HCT116 (cell line): ENCODE measurements at regions not wholly inside any gene's neighbourhood (a gene's known extent, or its start where the extent isn't known, plus 50 kb on each side); places are given as distances from the start of the nearest gene placed in this dataset.

Experiments used
- ATAC-seq: fragments of 200-7000 bp; cut with Tn5 transposase; 2 replicates; pipeline ENCODE4 v1.9.1; 2020; ENCODE audit warnings: mild to moderate bottlenecking, moderate library complexity
- BruUV-seq: library from RNA; stranded (reverse); fragments of 400-500 nt; replicated peaks from 2 replicates; lab custom pipeline; 2021; lab: Mats Ljungman, UMichigan
- CTCF ChIA-PET: fragments of 300-600 bp; sonication (Branson Sonifier 250); formaldehyde crosslinking; loops from one replicate; lab custom pipeline; 2021; ENCODE audit warnings: antibody characterized with exemption; lab: Charles Lee
- POLR2A ChIA-PET: fragments of 300-600, 350-600 bp; sonication (Branson Sonifier 250); formaldehyde crosslinking; loops from one replicate; lab custom pipeline; 2021; ENCODE audit warnings: antibody characterized with exemption; lab: Charles Lee
- RAD21 ChIA-PET, 2 experiments: fragments of 300-600 bp; sonication (Branson Sonifier 250); formaldehyde crosslinking; loops; one replicate each; lab custom pipeline; 2023; ENCODE audit warnings: low total read pairs in 2 of 2; ENCODE audit not compliant: uncharacterized antibody in 2 of 2, unreplicated experiment in 2 of 2, low non-redundant PET in 1 of 2; lab: Charles Lee
- DNase-seq: peaks from one replicate; pipeline ENCODE4 v3.0.0-alpha.2; 2010; ENCODE audit warnings: low read depth, low spot score
- H2AFZ ChIP-seq: fragments of 200-600 bp; shearing (Covaris generic), sonication (generic); 2 replicates; pipeline ENCODE4 v1.6.1; 2017; ENCODE audit warnings: low read depth, mixed run types, mixed read lengths, antibody characterized with exemption, low read length; ENCODE audit not compliant: poor library complexity, severe bottlenecking
- H3K27ac ChIP-seq: 2 replicates; pipeline ENCODE4 v1.5.1; 2012; ENCODE audit warnings: low read depth, low read length
- H3K27me3 ChIP-seq: fragments of 200-600 bp; sonication (generic); 2 replicates; pipeline ENCODE4 v1.6.1; 2016; ENCODE audit warnings: mixed run types, low read length, mixed read lengths; ENCODE audit not compliant: insufficient read depth
- H3K36me3 ChIP-seq, 2 experiments: fragments of 200-500 bp in 1 of 2; fragments of 200-600 bp in 1 of 2; sonication (Bioruptor generic) in 1 of 2; sonication (generic) in 1 of 2; 2 replicates each; pipeline versions ENCODE4 v1.5.1 to v1.6.1; 2014 to 2016; ENCODE audit warnings: low read length in 2 of 2, inconsistent platforms in 1 of 2, mixed read lengths in 1 of 2, mixed run types in 1 of 2; ENCODE audit not compliant: insufficient read depth in 2 of 2, control insufficient read depth in 1 of 2
- H3K4me1 ChIP-seq, 2 experiments: fragments of 200-600 bp in 1 of 2; sonication (generic) in 1 of 2; 2 replicates each; pipeline versions ENCODE4 v1.5.1 to v1.6.1; 2012 to 2017; ENCODE audit warnings: low read length in 2 of 2, inconsistent platforms in 1 of 2, mild to moderate bottlenecking in 1 of 2, mixed read lengths in 1 of 2, mixed run types in 1 of 2, moderate library complexity in 1 of 2; ENCODE audit not compliant: insufficient read depth in 2 of 2, control insufficient read depth in 1 of 2
- H3K4me2 ChIP-seq: fragments of 200-600 bp; sonication (generic); 2 replicates; pipeline ENCODE4 v1.6.1; 2017; ENCODE audit warnings: mixed run types, low read length, mixed read lengths
- H3K4me3 ChIP-seq, 2 experiments: fragments of 200-600 bp in 1 of 2; sonication (generic) in 1 of 2; replicated peaks in 1 of 2; 2 replicates each; pipeline ENCODE4 v1.5.1; 2011 to 2016; ENCODE audit warnings: low read length in 2 of 2, control low read depth in 1 of 2, low read depth in 1 of 2, mild to moderate bottlenecking in 1 of 2, mixed read lengths in 1 of 2, mixed run types in 1 of 2
- H3K79me2 ChIP-seq: fragments of 200-600 bp; sonication (generic); 2 replicates; pipeline ENCODE4 v1.6.1; 2017; ENCODE audit warnings: mild to moderate bottlenecking, mixed run types, low read length, moderate library complexity, mixed read lengths; ENCODE audit not compliant: insufficient read depth
- H3K9ac ChIP-seq: fragments of 200-600 bp; sonication (generic); 2 replicates; pipeline ENCODE4 v1.6.1; 2016; ENCODE audit warnings: low read length, mixed read lengths
- H3K9me2 ChIP-seq: fragments of 200-600 bp; sonication (generic), shearing (Covaris generic); 2 replicates; pipeline ENCODE4 v1.6.1; 2017; ENCODE audit warnings: mixed run types, mild to moderate bottlenecking, moderate library complexity; ENCODE audit not compliant: insufficient read depth
- H3K9me3 ChIP-seq, 2 experiments: fragments of 200-500 bp in 1 of 2; fragments of 200-600 bp in 1 of 2; sonication (Bioruptor generic) in 1 of 2; sonication (generic) in 1 of 2; 2 replicates each; pipeline ENCODE4 v1.6.1; 2014 to 2017; ENCODE audit warnings: low read length in 2 of 2, mixed read lengths in 2 of 2, inconsistent platforms in 1 of 2, low read depth in 1 of 2, mild to moderate bottlenecking in 1 of 2, mixed run types in 1 of 2, moderate library complexity in 1 of 2; ENCODE audit not compliant: control insufficient read depth in 1 of 2, insufficient read depth in 1 of 2
- H4K20me1 ChIP-seq: fragments of 200-600 bp; sonication (generic), shearing (Covaris generic); 2 replicates; pipeline ENCODE4 v1.6.1; 2017; ENCODE audit warnings: mixed run types, mild to moderate bottlenecking, moderate library complexity; ENCODE audit not compliant: insufficient read depth
- CTCF ChIP-seq, 3 experiments: fragments of 200-600 bp in 1 of 3; sonication (generic) in 1 of 3; IDR thresholded peaks in 2 of 3; conservative IDR thresholded peaks in 1 of 3; 2 replicates each; pipeline ENCODE4 v1.5.1; 2012 to 2017; ENCODE audit warnings: low read depth in 2 of 3, low read length in 2 of 3, antibody characterized with exemption in 1 of 3, borderline replicate concordance in 1 of 3, control low read depth in 1 of 3, mild to moderate bottlenecking in 1 of 3, mixed read lengths in 1 of 3, mixed run types in 1 of 3, moderate library complexity in 1 of 3; ENCODE audit not compliant: insufficient read depth in 1 of 3
- EZH2 ChIP-seq: fragments of 200-600 bp; sonication (generic); IDR thresholded peaks from 2 replicates; pipeline ENCODE4 v1.6.1; 2017; ENCODE audit warnings: antibody characterized with exemption, mixed run types
- FOSL1 ChIP-seq: IDR thresholded peaks from 2 replicates; pipeline ENCODE4 v1.6.1; 2012; ENCODE audit warnings: low read depth
- POLR2AphosphoS5 ChIP-seq: IDR thresholded peaks from 2 replicates; pipeline ENCODE4 v1.6.1; 2011; ENCODE audit warnings: mild to moderate bottlenecking, low read depth, low read length, moderate library complexity
- REST ChIP-seq: IDR thresholded peaks from 2 replicates; pipeline ENCODE4 v1.6.1; 2012; ENCODE audit warnings: low read depth
- SP1 ChIP-seq: IDR thresholded peaks from 2 replicates; pipeline ENCODE4 v1.6.1; 2012; ENCODE audit warnings: low read depth
- SRF ChIP-seq: IDR thresholded peaks from 2 replicates; pipeline ENCODE4 v1.6.1; 2012; ENCODE audit warnings: low read depth
- ZFX ChIP-seq: fragments of 450-650 bp; IDR thresholded peaks from 2 replicates; pipeline ENCODE4 v1.6.1; 2017
- intact Hi-C: fragments of 100-400 bp; cut with micrococcal nuclease; formaldehyde crosslinking; loops from 2 replicates; pipeline ENCODE4 v1.10.0; 2022

- H3K27me3 ChIP-seq, result no peaks in the 10 kb centered on the region
- ChIA-PET CTCF (no interaction called here), RAD21 (no interaction called here), POLR2A (no interaction called here)
- no peaks in the 10 kb centered on the region for H3K36me3 ChIP-seq
- no TSS peak for BruUV-seq
- no peaks in the 10 kb centered on the region; the same call in 1 of the 2 replicates for H4K20me1 ChIP-seq
- no peak overlapping the region for H3K4me2 ChIP-seq
- no peak overlapping the region for H3K27ac ChIP-seq
- DNase-seq (no peak), ATAC-seq (no peak)
- no peaks in the 10 kb centered on the region for H3K9me2 ChIP-seq
- no peak for TF ChIP-seq REST
- TF ChIP-seq POLR2AphosphoS5, result no peak
- no peak for TF ChIP-seq SRF
- no peaks in the 10 kb centered on the region for H3K4me1 ChIP-seq
- H3K9me3 ChIP-seq, result no peaks in the 10 kb centered on the region
- intact Hi-C loops, result no loop called here
- no peak overlapping the region for H2AFZ ChIP-seq
- H3K79me2 ChIP-seq, result no peaks in the 10 kb centered on the region
- H3K4me3 ChIP-seq, result no peak overlapping the region
- no peak overlapping the region for H3K9ac ChIP-seq
Measured at GRCh38 chr10:60490013-60490412, 100.3 kb upstream of the ANK3 start.

GRCh38 chr10:60488111-60488669 is 98.5 kb upstream of the ANK3 start:
- no peaks in the 10 kb centered on the region for H3K9me3 ChIP-seq
- no peak overlapping the region for H3K9ac ChIP-seq
- ChIA-PET POLR2A (no interaction called here), RAD21 (no interaction called here), CTCF (no interaction called here)
- DNase-seq (no peak), ATAC-seq (no peak)
- no peaks in the 10 kb centered on the region for H3K27me3 ChIP-seq
- H3K4me3 ChIP-seq, result no peak overlapping the region
- no peaks in the 10 kb centered on the region for H3K79me2 ChIP-seq
- BruUV-seq, result no TSS peak
- no peaks in the 10 kb centered on the region for H3K4me1 ChIP-seq
- H3K27ac ChIP-seq, result no peak overlapping the region
- H3K36me3 ChIP-seq, result no peaks in the 10 kb centered on the region
- H3K4me2 ChIP-seq, result no peak overlapping the region
- no peaks in the 10 kb centered on the region; the same call in 1 of the 2 replicates for H4K20me1 ChIP-seq
- no peak for TF ChIP-seq REST
- TF ChIP-seq SP1, result no peak
- TF ChIP-seq FOSL1, result no peak
- no peak for TF ChIP-seq ZFX
- TF ChIP-seq POLR2AphosphoS5, result no peak
- no peak for TF ChIP-seq CTCF (IDR thresholded peaks at IDR 0.05 in 2 of 3, conservative IDR thresholded peaks at IDR 0.05 in 1 of 3; ENCODE audit: borderline replicate concordance in 1 of 3, insufficient read depth in 1 of 3, low read depth in 2 of 3, low read length in 2 of 3)
- TF ChIP-seq EZH2, result no peak
- H3K9me2 ChIP-seq, result no peaks in the 10 kb centered on the region
- intact Hi-C loops, result no loop called here
- no peak overlapping the region for H2AFZ ChIP-seq
